WTC11 (cell line): ENCODE measurements at regions not wholly inside any gene's neighbourhood (a gene's known extent, or its start where the extent isn't known, plus 50 kb on each side); places are given as distances from the start of the nearest gene placed in this dataset.

ENCODE experiments used
- ATAC-seq: fragments of 200-7000 bp; cut with Tn5 transposase; 2 replicates; pipeline ENCODE4 v1.10.0; 2021; ENCODE audit warnings: mild to moderate bottlenecking, moderate library complexity
- CTCF ChIA-PET: fragments of 300-600 bp; sonication (Branson Sonifier 250); formaldehyde crosslinking; loops from one replicate; lab custom pipeline; 2021; ENCODE audit warnings: antibody characterized with exemption; lab: Charles Lee
- POLR2A ChIA-PET: fragments of 350-600 bp; sonication (Branson Sonifier 250); formaldehyde crosslinking; loops from one replicate; lab custom pipeline; 2021; ENCODE audit warnings: antibody characterized with exemption; lab: Charles Lee
- DNase-seq: peaks from one replicate; pipeline ENCODE4 v3.0.0; 2021; ENCODE audit warnings: low spot score
- H3K27ac Mint-ChIP-seq: 2 replicates; pipeline ENCODE4 v1.8.0; 2021; ENCODE audit warnings: mixed read lengths
- H3K27me3 Mint-ChIP-seq: 2 replicates; pipeline ENCODE4 v1.8.0; 2021; ENCODE audit warnings: low read depth, mild to moderate bottlenecking, moderate library complexity, mixed read lengths
- H3K36me3 Mint-ChIP-seq: 2 replicates; pipeline ENCODE4 v1.8.0; 2021; ENCODE audit warnings: mixed read lengths
- H3K4me1 Mint-ChIP-seq: 2 replicates; pipeline ENCODE4 v1.8.0; 2022; ENCODE audit warnings: mixed read lengths
- H3K4me3 Mint-ChIP-seq: 2 replicates; pipeline ENCODE4 v1.8.0; 2021; ENCODE audit warnings: mild to moderate bottlenecking, moderate library complexity, mixed read lengths
- H3K9me3 Mint-ChIP-seq: 2 replicates; pipeline ENCODE4 v1.8.0; 2021; ENCODE audit warnings: mixed read lengths
- CBFB ChIP-seq: sonication (generic); formaldehyde crosslinking; IDR thresholded peaks from 2 replicates; pipeline ENCODE4 v1.8.1; 2022; ENCODE audit warnings: mild to moderate bottlenecking, low read depth, missing genetic modification reagents
- CDX4 ChIP-seq: fragments of 250-450 bp; sonication (Bioruptor Pico); IDR thresholded peaks from 2 replicates; pipeline ENCODE4 v1.9.0; 2021; ENCODE audit warnings: moderate library complexity, mild to moderate bottlenecking, inconsistent platforms, borderline replicate concordance
- CREM ChIP-seq: sonication (generic); formaldehyde crosslinking; IDR thresholded peaks from 2 replicates; pipeline ENCODE4 v1.8.1; 2022; ENCODE audit warnings: mild to moderate bottlenecking, missing genetic modification reagents, moderate library complexity
- E2F4 ChIP-seq: sonication (generic); formaldehyde crosslinking; IDR thresholded peaks from 2 replicates; pipeline ENCODE4 v1.8.1; 2022; ENCODE audit warnings: low read depth, mild to moderate bottlenecking, moderate library complexity, missing genetic modification reagents, borderline replicate concordance
- FOXP1 ChIP-seq: sonication (generic); formaldehyde crosslinking; IDR thresholded peaks from 2 replicates; pipeline ENCODE4 v1.8.0; 2022; ENCODE audit warnings: missing genetic modification reagents, mild to moderate bottlenecking, moderate library complexity, borderline replicate concordance
- GRHL2 ChIP-seq: fragments of 250-450 bp; sonication (Bioruptor Pico); IDR thresholded peaks from 2 replicates; pipeline ENCODE4 v1.8.0; 2022; ENCODE audit warnings: mild to moderate bottlenecking, moderate library complexity; ENCODE audit not compliant: insufficient replicate concordance, severe bottlenecking
- KAT7 ChIP-seq: sonication (generic); formaldehyde crosslinking; IDR thresholded peaks from 2 replicates; pipeline ENCODE4 v1.8.1; 2023; ENCODE audit warnings: missing genetic modification reagents, mild to moderate bottlenecking, borderline replicate concordance
- NFE2L1 ChIP-seq: sonication (generic); formaldehyde crosslinking; IDR thresholded peaks from 2 replicates; pipeline ENCODE4 v1.8.1; 2023; ENCODE audit warnings: missing genetic modification reagents
- NR2C2 ChIP-seq: sonication (generic); formaldehyde crosslinking; IDR thresholded peaks from 2 replicates; pipeline ENCODE4 v1.8.0; 2022; ENCODE audit warnings: mild to moderate bottlenecking, missing genetic modification reagents
- RELA ChIP-seq: sonication (generic); formaldehyde crosslinking; IDR thresholded peaks from 2 replicates; pipeline ENCODE4 v1.8.1; 2022; ENCODE audit warnings: missing genetic modification reagents, mild to moderate bottlenecking, borderline replicate concordance
- TCF7 ChIP-seq: sonication (generic); formaldehyde crosslinking; IDR thresholded peaks from 2 replicates; pipeline ENCODE4 v1.8.0; 2022; ENCODE audit warnings: mild to moderate bottlenecking, low read depth, missing genetic modification reagents, moderate library complexity
- ZNF121 ChIP-seq: sonication (generic); formaldehyde crosslinking; IDR thresholded peaks from 2 replicates; pipeline ENCODE4 v1.8.0; 2023; ENCODE audit warnings: missing genetic modification reagents
- ZNF138 ChIP-seq: sonication (generic); formaldehyde crosslinking; conservative IDR thresholded peaks from 2 replicates; pipeline ENCODE4 v1.8.1; 2022; ENCODE audit warnings: mild to moderate bottlenecking, moderate library complexity, missing genetic modification reagents
- ZNF263 ChIP-seq: sonication (generic); formaldehyde crosslinking; IDR thresholded peaks from 2 replicates; pipeline ENCODE4 v1.8.1; 2022; ENCODE audit warnings: low read depth, mild to moderate bottlenecking, moderate library complexity, missing genetic modification reagents
- TF ChIP-seq, protein P1 (sequence below): sonication (generic); formaldehyde crosslinking; conservative IDR thresholded peaks from 2 replicates; pipeline ENCODE4 v1.8.1; 2023; ENCODE audit warnings: mild to moderate bottlenecking, low read depth, missing genetic modification reagents, moderate library complexity
- TF ChIP-seq, protein P2 (sequence below): sonication (generic); formaldehyde crosslinking; IDR thresholded peaks from 2 replicates; pipeline ENCODE4 v1.8.0; 2022; ENCODE audit warnings: mild to moderate bottlenecking, missing genetic modification reagents
- TF ChIP-seq, protein P3 (sequence below): sonication (generic); formaldehyde crosslinking; IDR thresholded peaks from 2 replicates; pipeline ENCODE4 v1.8.1; 2022; ENCODE audit warnings: mild to moderate bottlenecking, missing genetic modification reagents, moderate library complexity, borderline replicate concordance
- TF ChIP-seq, protein P4 (sequence below): fragments of 250-450 bp; sonication (Bioruptor Pico); IDR thresholded peaks from 2 replicates; pipeline ENCODE4 v1.9.0; 2021; ENCODE audit warnings: mild to moderate bottlenecking

GRCh38 chr20:22701679-22702308 lies 117.4 kb upstream of the FOXA2 start (continued):
- TF ChIP-seq, protein P1, sequence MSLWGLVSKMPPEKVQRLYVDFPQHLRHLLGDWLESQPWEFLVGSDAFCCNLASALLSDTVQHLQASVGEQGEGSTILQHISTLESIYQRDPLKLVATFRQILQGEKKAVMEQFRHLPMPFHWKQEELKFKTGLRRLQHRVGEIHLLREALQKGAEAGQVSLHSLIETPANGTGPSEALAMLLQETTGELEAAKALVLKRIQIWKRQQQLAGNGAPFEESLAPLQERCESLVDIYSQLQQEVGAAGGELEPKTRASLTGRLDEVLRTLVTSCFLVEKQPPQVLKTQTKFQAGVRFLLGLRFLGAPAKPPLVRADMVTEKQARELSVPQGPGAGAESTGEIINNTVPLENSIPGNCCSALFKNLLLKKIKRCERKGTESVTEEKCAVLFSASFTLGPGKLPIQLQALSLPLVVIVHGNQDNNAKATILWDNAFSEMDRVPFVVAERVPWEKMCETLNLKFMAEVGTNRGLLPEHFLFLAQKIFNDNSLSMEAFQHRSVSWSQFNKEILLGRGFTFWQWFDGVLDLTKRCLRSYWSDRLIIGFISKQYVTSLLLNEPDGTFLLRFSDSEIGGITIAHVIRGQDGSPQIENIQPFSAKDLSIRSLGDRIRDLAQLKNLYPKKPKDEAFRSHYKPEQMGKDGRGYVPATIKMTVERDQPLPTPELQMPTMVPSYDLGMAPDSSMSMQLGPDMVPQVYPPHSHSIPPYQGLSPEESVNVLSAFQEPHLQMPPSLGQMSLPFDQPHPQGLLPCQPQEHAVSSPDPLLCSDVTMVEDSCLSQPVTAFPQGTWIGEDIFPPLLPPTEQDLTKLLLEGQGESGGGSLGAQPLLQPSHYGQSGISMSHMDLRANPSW (CRISPR knock-in tag): no peak
- TF ChIP-seq KAT7 (CRISPR knock-in tag): no peak
- TF ChIP-seq, all 79 proteins: peak for 0

DNA sequence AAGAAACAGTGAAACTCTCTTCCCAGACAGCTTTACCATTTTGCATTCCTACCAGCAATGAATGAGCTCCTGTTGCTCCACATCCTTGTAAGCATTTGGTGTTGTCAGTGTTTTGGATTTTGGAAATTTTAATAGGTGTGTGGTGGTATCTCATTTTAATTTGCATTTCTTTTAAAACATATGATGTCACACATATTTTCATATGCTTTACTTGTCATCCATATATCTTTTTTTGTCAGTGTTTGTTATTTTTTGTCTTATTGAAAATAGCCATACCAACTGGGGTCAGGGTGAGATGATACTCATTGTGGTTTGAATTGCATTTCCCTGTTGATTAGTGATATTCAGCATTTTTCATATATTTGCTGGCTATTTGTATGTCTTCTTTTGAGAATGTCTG lies 119.5 kb upstream of the FOXA2 start:
- no peaks in the 10 kb centered on the region for H3K36me3 Mint-ChIP-seq
- DNase-seq: no peak

More for the DNA sequence above, 119.5 kb upstream of the FOXA2 start:
- peaks cover 25% of the 10 kb centered on the region for H3K9me3 Mint-ChIP-seq
- H3K27ac Mint-ChIP-seq: no peak overlapping the region
- ChIA-PET CTCF (interaction anchor here (4.4 kb wide), 1 partner anchor 12 kb away, joined by 40 read pairs; no protein-coding TSS in a partner anchor), POLR2A (no interaction called here)
- H3K4me3 Mint-ChIP-seq: no peak overlapping the region
- no peaks in the 10 kb centered on the region for H3K4me1 Mint-ChIP-seq
- H3K27me3 Mint-ChIP-seq: peaks cover 3% of the 10 kb centered on the region; the same call in 1 of the 2 replicates
- no peak for TF ChIP-seq NFE2L1 (CRISPR knock-in tag)
- no peak for TF ChIP-seq NR2C2 (CRISPR knock-in tag)
- TF ChIP-seq CBFB (CRISPR knock-in tag): no peak
- TF ChIP-seq, protein P2, sequence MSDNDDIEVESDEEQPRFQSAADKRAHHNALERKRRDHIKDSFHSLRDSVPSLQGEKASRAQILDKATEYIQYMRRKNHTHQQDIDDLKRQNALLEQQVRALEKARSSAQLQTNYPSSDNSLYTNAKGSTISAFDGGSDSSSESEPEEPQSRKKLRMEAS (CRISPR knock-in tag): no peak
- no peak for TF ChIP-seq E2F4 (CRISPR knock-in tag)
- TF ChIP-seq, protein P3, sequence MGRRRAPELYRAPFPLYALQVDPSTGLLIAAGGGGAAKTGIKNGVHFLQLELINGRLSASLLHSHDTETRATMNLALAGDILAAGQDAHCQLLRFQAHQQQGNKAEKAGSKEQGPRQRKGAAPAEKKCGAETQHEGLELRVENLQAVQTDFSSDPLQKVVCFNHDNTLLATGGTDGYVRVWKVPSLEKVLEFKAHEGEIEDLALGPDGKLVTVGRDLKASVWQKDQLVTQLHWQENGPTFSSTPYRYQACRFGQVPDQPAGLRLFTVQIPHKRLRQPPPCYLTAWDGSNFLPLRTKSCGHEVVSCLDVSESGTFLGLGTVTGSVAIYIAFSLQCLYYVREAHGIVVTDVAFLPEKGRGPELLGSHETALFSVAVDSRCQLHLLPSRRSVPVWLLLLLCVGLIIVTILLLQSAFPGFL (CRISPR knock-in tag): no peak
- TF ChIP-seq TCF7 (CRISPR knock-in tag): no peak
- TF ChIP-seq ZNF138 (CRISPR knock-in tag): no peak
- TF ChIP-seq ZNF263: no peak
- no peak for TF ChIP-seq RELA (CRISPR knock-in tag)
- no peak for TF ChIP-seq ZNF121 (CRISPR knock-in tag)
- TF ChIP-seq, protein P4, sequence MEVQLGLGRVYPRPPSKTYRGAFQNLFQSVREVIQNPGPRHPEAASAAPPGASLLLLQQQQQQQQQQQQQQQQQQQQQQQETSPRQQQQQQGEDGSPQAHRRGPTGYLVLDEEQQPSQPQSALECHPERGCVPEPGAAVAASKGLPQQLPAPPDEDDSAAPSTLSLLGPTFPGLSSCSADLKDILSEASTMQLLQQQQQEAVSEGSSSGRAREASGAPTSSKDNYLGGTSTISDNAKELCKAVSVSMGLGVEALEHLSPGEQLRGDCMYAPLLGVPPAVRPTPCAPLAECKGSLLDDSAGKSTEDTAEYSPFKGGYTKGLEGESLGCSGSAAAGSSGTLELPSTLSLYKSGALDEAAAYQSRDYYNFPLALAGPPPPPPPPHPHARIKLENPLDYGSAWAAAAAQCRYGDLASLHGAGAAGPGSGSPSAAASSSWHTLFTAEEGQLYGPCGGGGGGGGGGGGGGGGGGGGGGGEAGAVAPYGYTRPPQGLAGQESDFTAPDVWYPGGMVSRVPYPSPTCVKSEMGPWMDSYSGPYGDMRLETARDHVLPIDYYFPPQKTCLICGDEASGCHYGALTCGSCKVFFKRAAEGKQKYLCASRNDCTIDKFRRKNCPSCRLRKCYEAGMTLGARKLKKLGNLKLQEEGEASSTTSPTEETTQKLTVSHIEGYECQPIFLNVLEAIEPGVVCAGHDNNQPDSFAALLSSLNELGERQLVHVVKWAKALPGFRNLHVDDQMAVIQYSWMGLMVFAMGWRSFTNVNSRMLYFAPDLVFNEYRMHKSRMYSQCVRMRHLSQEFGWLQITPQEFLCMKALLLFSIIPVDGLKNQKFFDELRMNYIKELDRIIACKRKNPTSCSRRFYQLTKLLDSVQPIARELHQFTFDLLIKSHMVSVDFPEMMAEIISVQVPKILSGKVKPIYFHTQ: no peak
- TF ChIP-seq CDX4: no peak
- TF ChIP-seq FOXP1 (CRISPR knock-in tag): no peak
- TF ChIP-seq CREM (CRISPR knock-in tag): no peak
- TF ChIP-seq GRHL2 (CRISPR knock-in tag): no peak
- no peak for ATAC-seq
